DOHH2 (cell line): ENCODE measurements at regions not wholly inside any gene's neighbourhood (a gene's known extent, or its start where the extent isn't known, plus 50 kb on each side); places are given as distances from the start of the nearest gene placed in this dataset.

ENCODE experiments used
- CTCF ChIP-seq: fragments of 200-600 bp; sonication (generic); IDR thresholded peaks from one replicate; pipeline ENCODE4 v1.5.1; 2014; ENCODE audit warnings: antibody characterized with exemption, mild to moderate bottlenecking, low read depth, low read length; ENCODE audit not compliant: poor library complexity, severe bottlenecking
- EZH2phosphoT487 ChIP-seq: fragments of 200-600 bp; sonication (generic); IDR thresholded peaks from 2 replicates; pipeline ENCODE4 v1.6.1; 2017; ENCODE audit warnings: borderline replicate concordance, mild to moderate bottlenecking, antibody characterized with exemption, low read length, moderate library complexity, mixed read lengths

GRCh38 chr10:63884426-63884825, 363.2 kb downstream of the REEP3 start:
- TF ChIP-seq CTCF (no peak), EZH2phosphoT487 (no peak)
